Heart left ventricle (tissue), 13 donors: ENCODE measurements at regions not wholly inside any gene's neighbourhood (a gene's known extent, or its start where the extent isn't known, plus 50 kb on each side); places are given as distances from the start of the nearest gene placed in this dataset.
"Not testable (repeated sequence)": the region's sequence is repeated elsewhere in the genome, so short reads cannot be mapped to it uniquely, and the experiment has no call there.

Experiments
- POLR2A ChIP-seq, 2 donors: fragments of 450-650 bp; IDR thresholded peaks; one replicate each; pipeline ENCODE4 v1.6.1; 2017; ENCODE audit warnings: antibody characterized with exemption in 2 of 2, mild to moderate bottlenecking in 2 of 2, moderate library complexity in 2 of 2
- TF ChIP-seq, protein P1 (sequence below), 12 donors: fragments of 200-600 bp; sonication (generic) in 4 of 12; IDR thresholded peaks; one replicate each; pipeline versions ENCODE4 v1.5.0 to v1.8.0; 2018 to 2022; ENCODE audit warnings: antibody characterized with exemption in 12 of 12, mild to moderate bottlenecking in 5 of 12
- donor health status: ischemic (EF 13 %, LVEDD 7.1; RV severe dilation, severe dysfunction).
- donor health status: DM: no; HTN: yes; CAD: no.
- donor health status: DM: no; HTN: no; CAD: no.
- donor health status: ischemic (EF 25% LVEDD 6.9; RV normal size, moderate dysfunction).
- donor health status: ischemic (EF 25% LVEDD 5.7; RV mildly dilated, moderate dysfunction).
- donor health status: ischemic (EF 35%, LVEDD 5.7; RV mildly dilated, moderate dysfunction).
- donor health status: nonischemic (EF 11% LVEDD 7.7; RV severe dilation, severe dysfunction).
- donor health status: DM: yes; HTN: yes; CAD: no.
- donor health status: PGD.
- donor health status: ischemic (EF 29% LVEDD 5.4; RV normal size, mild dysfunction).
- donor health status: nonischemic (EF 23%, LVEDD 6.1; RV moderate dilation, normal function).

DNA sequence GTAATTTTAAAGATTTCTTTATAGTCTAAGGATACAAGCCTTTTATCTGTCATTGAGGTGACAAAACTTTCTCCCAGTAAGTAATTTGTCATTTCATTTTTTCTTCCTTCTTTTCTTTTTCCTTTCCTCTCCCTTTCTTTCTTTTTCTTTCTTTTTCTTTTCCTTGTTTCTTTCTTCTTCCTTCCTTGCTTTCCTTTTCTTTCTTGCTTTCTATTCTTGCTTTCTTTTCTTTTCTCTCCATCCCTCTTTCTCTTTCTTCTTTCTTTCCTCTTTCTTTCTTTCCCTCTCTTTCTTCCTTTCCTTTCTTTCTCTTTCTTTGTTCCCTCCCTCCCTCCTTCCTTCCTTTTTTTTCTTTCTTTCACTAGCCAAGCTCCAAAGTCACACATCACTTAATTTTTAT, 148.8 kb downstream of the GOLGA6L4 start:
- TF ChIP-seq, protein P1, sequence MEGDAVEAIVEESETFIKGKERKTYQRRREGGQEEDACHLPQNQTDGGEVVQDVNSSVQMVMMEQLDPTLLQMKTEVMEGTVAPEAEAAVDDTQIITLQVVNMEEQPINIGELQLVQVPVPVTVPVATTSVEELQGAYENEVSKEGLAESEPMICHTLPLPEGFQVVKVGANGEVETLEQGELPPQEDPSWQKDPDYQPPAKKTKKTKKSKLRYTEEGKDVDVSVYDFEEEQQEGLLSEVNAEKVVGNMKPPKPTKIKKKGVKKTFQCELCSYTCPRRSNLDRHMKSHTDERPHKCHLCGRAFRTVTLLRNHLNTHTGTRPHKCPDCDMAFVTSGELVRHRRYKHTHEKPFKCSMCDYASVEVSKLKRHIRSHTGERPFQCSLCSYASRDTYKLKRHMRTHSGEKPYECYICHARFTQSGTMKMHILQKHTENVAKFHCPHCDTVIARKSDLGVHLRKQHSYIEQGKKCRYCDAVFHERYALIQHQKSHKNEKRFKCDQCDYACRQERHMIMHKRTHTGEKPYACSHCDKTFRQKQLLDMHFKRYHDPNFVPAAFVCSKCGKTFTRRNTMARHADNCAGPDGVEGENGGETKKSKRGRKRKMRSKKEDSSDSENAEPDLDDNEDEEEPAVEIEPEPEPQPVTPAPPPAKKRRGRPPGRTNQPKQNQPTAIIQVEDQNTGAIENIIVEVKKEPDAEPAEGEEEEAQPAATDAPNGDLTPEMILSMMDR (IDR thresholded peaks at IDR 0.05), result not testable (repeated sequence)
- not testable (repeated sequence) for TF ChIP-seq POLR2A (IDR thresholded peaks at IDR 0.05)
